BE2C (cell line): ENCODE measurements at regions not wholly inside any gene's neighbourhood (a gene's known extent, or its start where the extent isn't known, plus 50 kb on each side); places are given as distances from the start of the nearest gene placed in this dataset.

ENCODE experiments used
- DNase-seq: peaks from one replicate; pipeline ENCODE4 v3.0.0-alpha.2; 2020
- H3K27me3 ChIP-seq: fragments of 250-450 bp; sonication (Bioruptor Pico); 2 replicates; pipeline ENCODE4 v1.5.1; 2020; ENCODE audit warnings: mild to moderate bottlenecking
- H3K36me3 ChIP-seq: fragments of 250-450 bp; sonication (Bioruptor Pico); 2 replicates; pipeline ENCODE4 v1.5.1; 2020; ENCODE audit warnings: mild to moderate bottlenecking
- H3K4me1 ChIP-seq: fragments of 250-450 bp; sonication (Bioruptor Pico); 2 replicates; pipeline ENCODE4 v1.5.1; 2020
- H3K4me3 ChIP-seq: 2 replicates; pipeline ENCODE4 v1.5.1; 2011; ENCODE audit warnings: low read depth, low read length
- H3K9me3 ChIP-seq: fragments of 250-450 bp; sonication (Bioruptor Pico); 2 replicates; pipeline ENCODE4 v1.5.1; 2020
- CTCF ChIP-seq: IDR thresholded peaks from 2 replicates; pipeline ENCODE4 v1.5.1; 2012; ENCODE audit warnings: mild to moderate bottlenecking, low read depth, low read length

GRCh38 chr13:102974317-102975087 lies 91.7 kb downstream of the SLC10A2 start:
- Histone ChIP-seq H3K27me3 (peaks cover 26% of the 10 kb centered on the region), H3K4me1 (no peaks in the 10 kb centered on the region), H3K36me3 (no peaks in the 10 kb centered on the region), H3K4me3 (no peak overlapping the region), H3K9me3 (no peaks in the 10 kb centered on the region)
- no peak for TF ChIP-seq CTCF
- no peak for DNase-seq

GRCh38 chr13:102972191-102972590 lies 94.0 kb downstream of the SLC10A2 start:
- peaks cover 21% of the 10 kb centered on the region for H3K27me3 ChIP-seq
- H3K9me3 ChIP-seq = no peaks in the 10 kb centered on the region
- TF ChIP-seq CTCF = no peak
- no peak overlapping the region for H3K4me3 ChIP-seq
- no peaks in the 10 kb centered on the region for H3K36me3 ChIP-seq
- H3K4me1 ChIP-seq = no peaks in the 10 kb centered on the region
- no peak for DNase-seq

DNA sequence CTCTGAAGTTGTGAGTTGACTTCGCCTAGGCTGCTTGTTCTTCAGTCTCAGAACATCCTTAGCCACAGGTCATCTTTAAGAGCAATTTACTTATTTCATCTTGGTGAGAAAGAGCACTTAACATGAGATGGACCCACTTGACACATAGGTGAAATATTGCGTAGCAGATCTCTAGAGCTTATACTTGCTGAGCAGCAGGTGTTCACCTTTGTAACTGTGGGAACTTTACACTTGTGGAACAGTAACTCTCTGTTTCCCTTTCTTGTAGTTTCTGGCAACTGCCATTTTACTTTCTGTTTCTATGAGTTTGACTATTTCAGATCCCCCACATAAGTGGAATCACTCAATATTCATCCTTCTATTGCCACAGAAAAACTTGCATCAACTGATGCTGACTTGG lies 95.7 kb downstream of the SLC10A2 start:
- TF ChIP-seq CTCF = no peak
- H3K9me3 ChIP-seq = no peaks in the 10 kb centered on the region
- H3K36me3 ChIP-seq = no peaks in the 10 kb centered on the region
- DNase-seq = no peak
- no peaks in the 10 kb centered on the region for H3K4me1 ChIP-seq
- H3K27me3 ChIP-seq = peaks cover 17% of the 10 kb centered on the region
- no peak overlapping the region for H3K4me3 ChIP-seq

GRCh38 chr13:102968572-102969228 lies 97.5 kb downstream of the SLC10A2 start:
- no peak for TF ChIP-seq CTCF
- H3K9me3 ChIP-seq = no peaks in the 10 kb centered on the region
- H3K4me3 ChIP-seq = no peak overlapping the region
- no peak for DNase-seq
- peaks cover 16% of the 10 kb centered on the region for H3K27me3 ChIP-seq
- H3K36me3 ChIP-seq = no peaks in the 10 kb centered on the region
- no peaks in the 10 kb centered on the region for H3K4me1 ChIP-seq

DNA sequence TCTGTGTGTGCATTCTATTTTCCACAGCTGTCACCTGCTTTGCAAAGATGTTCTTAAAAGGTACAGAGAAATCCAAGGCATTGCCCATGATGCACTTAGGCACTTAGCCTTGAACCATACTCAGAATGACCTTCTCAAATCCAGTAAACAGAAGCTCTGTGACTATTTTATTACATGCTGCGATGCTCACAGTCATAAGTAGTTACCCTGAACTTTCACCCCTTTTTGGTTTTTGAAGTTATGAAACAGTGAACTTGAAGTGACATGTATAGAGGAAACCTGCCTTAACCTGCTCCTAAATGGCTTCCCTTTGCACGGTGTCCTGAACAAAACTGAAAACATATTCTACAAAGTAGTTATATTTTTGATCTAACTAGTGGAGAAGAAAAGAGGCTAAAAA lies 100.4 kb downstream of the SLC10A2 start:
- Histone ChIP-seq H3K27me3 (peaks cover 6% of the 10 kb centered on the region), H3K36me3 (no peaks in the 10 kb centered on the region), H3K4me3 (no peak overlapping the region), H3K9me3 (no peaks in the 10 kb centered on the region), H3K4me1 (no peaks in the 10 kb centered on the region)
- no peak for TF ChIP-seq CTCF
- no peak for DNase-seq

DNA sequence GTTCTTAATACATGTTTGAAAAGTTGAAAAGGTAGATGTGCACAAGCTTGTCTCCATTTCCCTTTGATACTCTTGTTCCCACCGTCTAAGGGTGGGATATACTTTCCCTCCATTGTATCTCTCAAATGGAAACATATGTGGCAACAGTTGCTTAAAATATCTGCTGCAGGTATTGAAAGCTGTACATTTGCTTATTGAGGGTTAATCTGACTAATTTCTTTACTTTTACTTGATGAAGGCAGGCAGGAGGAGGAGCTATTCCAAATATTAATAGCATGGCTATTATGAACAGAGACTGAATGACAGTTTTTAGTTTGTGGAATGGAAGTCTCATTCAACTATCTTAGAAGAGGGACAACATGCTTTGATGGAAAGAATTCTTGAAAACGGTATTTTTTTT lies 103.8 kb downstream of the SLC10A2 start:
- H3K27me3 ChIP-seq = peaks cover 8% of the 10 kb centered on the region
- no peaks in the 10 kb centered on the region for H3K9me3 ChIP-seq
- no peaks in the 10 kb centered on the region for H3K4me1 ChIP-seq
- H3K36me3 ChIP-seq = no peaks in the 10 kb centered on the region
- TF ChIP-seq CTCF = no peak
- H3K4me3 ChIP-seq = no peak overlapping the region
- DNase-seq = no peak
